OCI-LY7 (cell line): ENCODE measurements at regions not wholly inside any gene's neighbourhood (a gene's known extent, or its start where the extent isn't known, plus 50 kb on each side); places are given as distances from the start of the nearest gene placed in this dataset.

Source experiments
- BruUV-seq: library from RNA; stranded (reverse); fragments of 400-500 nt; replicated peaks from 2 replicates; lab custom pipeline; 2021; lab: Mats Ljungman, UMichigan
- CTCF ChIA-PET: fragments of 300-600 bp; sonication (Branson Sonifier 250); formaldehyde crosslinking; loops from one replicate; lab custom pipeline; 2022; ENCODE audit warnings: antibody characterized with exemption; ENCODE audit not compliant: unreplicated experiment; lab: Charles Lee
- POLR2A ChIA-PET: fragments of 300-600 bp; sonication (Branson Sonifier 250); formaldehyde crosslinking; loops from one replicate; lab custom pipeline; 2022; ENCODE audit warnings: antibody characterized with exemption; lab: Charles Lee
- DNase-seq: peaks from one replicate; pipeline ENCODE4 v3.0.0-alpha.2; 2015; ENCODE audit warnings: low spot score
- H2AFZ ChIP-seq: fragments of 200-600 bp; sonication (generic), shearing (Covaris generic); 2 replicates; pipeline ENCODE4 v1.6.1; 2014; ENCODE audit warnings: mild to moderate bottlenecking, antibody characterized with exemption, low read length, moderate library complexity
- H3K27ac ChIP-seq: fragments of 200-600 bp; sonication (generic); 2 replicates; pipeline ENCODE4 v1.5.1; 2014; ENCODE audit warnings: mixed run types, low read depth, mild to moderate bottlenecking, moderate library complexity, low read length, inconsistent platforms; ENCODE audit not compliant: poor library complexity, severe bottlenecking
- H3K36me3 ChIP-seq: fragments of 200-600 bp; sonication (generic); 2 replicates; pipeline ENCODE4 v1.6.1; 2014; ENCODE audit warnings: mild to moderate bottlenecking, antibody characterized with exemption, low read length, moderate library complexity, mixed read lengths; ENCODE audit not compliant: insufficient read depth
- H3K4me1 ChIP-seq: fragments of 200-600 bp; sonication (generic); 2 replicates; pipeline ENCODE4 v1.5.1; 2014; ENCODE audit warnings: mild to moderate bottlenecking, low read length; ENCODE audit not compliant: insufficient read depth, poor library complexity, severe bottlenecking
- H3K4me2 ChIP-seq: fragments of 200-600 bp; sonication (generic); 2 replicates; pipeline ENCODE4 v1.6.1; 2014; ENCODE audit warnings: mild to moderate bottlenecking, low read length
- H3K4me3 ChIP-seq: fragments of 200-600 bp; sonication (generic); 2 replicates; pipeline ENCODE4 v1.5.1; 2014; ENCODE audit warnings: mild to moderate bottlenecking, low read depth, low read length; ENCODE audit not compliant: poor library complexity, severe bottlenecking
- H3K79me2 ChIP-seq: fragments of 200-600 bp; sonication (generic); 2 replicates; pipeline ENCODE4 v1.6.1; 2016; ENCODE audit warnings: low read depth, mild to moderate bottlenecking, low read length, moderate library complexity, mixed read lengths; ENCODE audit not compliant: insufficient read depth
- H3K9me2 ChIP-seq: fragments of 200-600 bp; sonication (generic); 2 replicates; pipeline ENCODE4 v1.6.1; 2016; ENCODE audit warnings: mild to moderate bottlenecking, low read length, mixed read lengths; ENCODE audit not compliant: insufficient read depth
- H3K9me3 ChIP-seq: fragments of 200-600 bp; sonication (generic); 2 replicates; pipeline ENCODE4 v1.6.1; 2014; ENCODE audit warnings: mild to moderate bottlenecking, mixed run types, low read length, mixed read lengths
- H4K20me1 ChIP-seq: fragments of 200-600 bp; sonication (generic); 2 replicates; pipeline ENCODE4 v1.6.1; 2014; ENCODE audit warnings: mild to moderate bottlenecking, antibody characterized with exemption, low read length, moderate library complexity, mixed read lengths; ENCODE audit not compliant: insufficient read depth
- CTCF ChIP-seq: fragments of 200-600 bp; sonication (generic); conservative IDR thresholded peaks from 2 replicates; pipeline ENCODE4 v1.5.1; 2014; ENCODE audit warnings: mild to moderate bottlenecking, antibody characterized with exemption, low read length, moderate library complexity, mixed read lengths
- EZH2phosphoT487 ChIP-seq: fragments of 200-600 bp; sonication (generic); IDR thresholded peaks from 2 replicates; pipeline ENCODE4 v1.6.1; 2018; ENCODE audit warnings: low read depth, borderline replicate concordance, mild to moderate bottlenecking, mixed run types, antibody characterized with exemption, low read length, moderate library complexity, mixed read lengths
- intact Hi-C: fragments of 100-400 bp; cut with micrococcal nuclease; formaldehyde crosslinking; loops from one replicate; pipeline ENCODE4 v1.10.0; 2022; ENCODE audit not compliant: unreplicated experiment

DNA sequence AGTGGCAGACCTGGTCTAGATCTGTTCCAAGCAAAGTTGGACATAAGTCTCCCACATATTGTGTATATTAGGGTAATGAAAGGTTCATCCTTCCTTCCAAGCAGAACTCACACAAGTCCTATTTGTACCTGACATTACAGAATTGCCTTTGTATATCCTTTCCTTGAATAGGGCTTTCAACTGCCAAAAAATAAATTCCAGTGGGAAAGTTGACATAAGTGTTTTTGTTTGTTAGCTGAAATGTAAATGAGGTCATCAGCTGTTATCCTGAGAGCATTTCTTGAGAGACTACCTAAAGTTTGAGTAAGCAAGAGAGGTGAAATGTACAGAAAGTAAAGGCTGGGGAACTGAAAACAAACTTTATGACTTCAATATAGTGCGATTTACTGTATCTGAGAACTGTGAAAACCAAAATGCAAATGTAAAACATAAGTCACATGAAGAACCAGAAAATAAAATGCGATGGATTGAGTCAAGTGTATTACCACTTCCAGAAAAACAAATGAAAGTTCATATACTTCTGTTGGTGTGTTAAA, 527.3 kb upstream of the SEMA3D start:
- Histone ChIP-seq H3K4me1 (no peaks in the 10 kb centered on the region), H3K27ac (no peak overlapping the region), H3K79me2 (no peaks in the 10 kb centered on the region), H3K36me3 (no peaks in the 10 kb centered on the region), H3K4me3 (no peak overlapping the region), H3K4me2 (no peak overlapping the region), H3K9me2 (no peaks in the 10 kb centered on the region), H4K20me1 (no peaks in the 10 kb centered on the region), H2AFZ (no peak overlapping the region), H3K9me3 (no peaks in the 10 kb centered on the region)
- DNase-seq = no peak
- POLR2A ChIA-PET = no interaction called here
- intact Hi-C loops = no loop called here
- TF ChIP-seq EZH2phosphoT487 (no peak), CTCF (no peak)
- CTCF ChIA-PET = no interaction called here
- no TSS peak for BruUV-seq

- no peak overlapping the region for H3K27ac ChIP-seq
- H3K9me2 ChIP-seq = no peaks in the 10 kb centered on the region
- no peak overlapping the region for H3K4me3 ChIP-seq
- no peaks in the 10 kb centered on the region for H3K9me3 ChIP-seq
- DNase-seq = no peak
- H4K20me1 ChIP-seq = no peaks in the 10 kb centered on the region
- no peaks in the 10 kb centered on the region for H3K79me2 ChIP-seq
- ChIA-PET POLR2A (no interaction called here), CTCF (no interaction called here)
- H3K4me1 ChIP-seq = no peaks in the 10 kb centered on the region
- H3K4me2 ChIP-seq = no peak overlapping the region
- no peak for TF ChIP-seq CTCF
- TF ChIP-seq EZH2phosphoT487 = no peak
- intact Hi-C loops = no loop called here
- no TSS peak for BruUV-seq
- H2AFZ ChIP-seq = no peak overlapping the region
- H3K36me3 ChIP-seq = no peaks in the 10 kb centered on the region
Observed at GRCh38 chr7:85713171-85713570, 526.3 kb upstream of the SEMA3D start.

DNA sequence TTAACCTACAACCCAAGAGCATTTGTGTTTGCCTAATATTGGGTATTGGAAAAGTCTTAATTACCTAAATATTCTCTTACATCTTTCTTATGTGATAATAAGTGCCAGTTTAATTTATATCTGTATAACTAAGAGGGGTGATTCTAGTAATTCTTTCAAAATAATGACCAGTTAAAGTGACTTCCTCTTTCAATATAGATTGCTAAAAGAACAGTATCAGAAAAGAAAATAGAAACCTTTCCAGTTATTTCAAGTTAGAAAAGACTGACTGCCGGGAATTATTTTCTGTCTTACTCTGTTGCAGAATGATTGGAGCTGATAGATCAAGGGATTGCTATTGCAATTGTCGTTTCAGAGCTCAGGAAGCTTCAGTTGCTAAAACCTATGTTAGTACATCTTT, 525.0 kb upstream of the SEMA3D start:
- intact Hi-C loops = no loop called here
- ChIA-PET POLR2A (no interaction called here), CTCF (interaction anchor here (0.6 kb wide), 1 partner anchor 123 kb away, joined by 3 read pairs; no protein-coding TSS in a partner anchor)
- no peaks in the 10 kb centered on the region for H3K9me2 ChIP-seq
- TF ChIP-seq CTCF = no peak
- TF ChIP-seq EZH2phosphoT487 = no peak
- no peaks in the 10 kb centered on the region for H4K20me1 ChIP-seq
- no peaks in the 10 kb centered on the region for H3K9me3 ChIP-seq
- DNase-seq = no peak
- H3K4me3 ChIP-seq = no peak overlapping the region
- no TSS peak for BruUV-seq
- no peak overlapping the region for H2AFZ ChIP-seq
- no peak overlapping the region for H3K27ac ChIP-seq
- no peak overlapping the region for H3K4me2 ChIP-seq
- H3K79me2 ChIP-seq = no peaks in the 10 kb centered on the region
- H3K36me3 ChIP-seq = no peaks in the 10 kb centered on the region
- no peaks in the 10 kb centered on the region for H3K4me1 ChIP-seq
